ENCODE measurements at regions not wholly inside any gene's neighbourhood (a gene's known extent, or its start where the extent isn't known, plus 50 kb on each side); places are given as distances from the start of the nearest gene placed in this dataset.
A peak's percentile ranks its signal among the peaks of the same experiment; 100 is the strongest.
"Not testable (repeated sequence)": the region's sequence is repeated elsewhere in the genome, so short reads cannot be mapped to it uniquely, and the experiment has no call there.

GRCh38 chr2:32874931-32875330 is 71.8 kb upstream of the LTBP1 start:
- ATAC-seq, result peak; percentile 47
- no peak for TF ChIP-seq CTCF (IDR thresholded peaks at IDR 0.05)
- no peaks in the 10 kb centered on the region for H3K27me3 ChIP-seq
- H3K9me3 ChIP-seq, result no peaks in the 10 kb centered on the region
- no peaks in the 10 kb centered on the region for H3K36me3 ChIP-seq
- no peak for DNase-seq
- no peak overlapping the region for H3K4me3 ChIP-seq
- no peak overlapping the region for H3K27ac ChIP-seq
- H3K4me1 ChIP-seq, result no peaks in the 10 kb centered on the region
- intact Hi-C loops (cut with DNase I), result no loop called here

GRCh38 chr2:32877587-32878510 is 68.9 kb upstream of the LTBP1 start:
- Histone ChIP-seq H3K9me3 (no peaks in the 10 kb centered on the region), H3K4me1 (no peaks in the 10 kb centered on the region), H3K27ac (no peak overlapping the region), H3K36me3 (no peaks in the 10 kb centered on the region), H3K27me3 (no peaks in the 10 kb centered on the region), H3K4me3 (no peak overlapping the region)
- no peak for DNase-seq
- no peak for TF ChIP-seq CTCF (IDR thresholded peaks at IDR 0.05)
- ATAC-seq, result no peak
- intact Hi-C loops (cut with DNase I), result no loop called here

GRCh38 chr2:32879943-32880342 is 66.8 kb upstream of the LTBP1 start:
- H3K4me1 ChIP-seq; ATAC-seq; H3K9me3 ChIP-seq; intact Hi-C loops (cut with DNase I); H3K27me3 ChIP-seq; DNase-seq; H3K4me3 ChIP-seq; H3K36me3 ChIP-seq; H3K27ac ChIP-seq: not testable (repeated sequence)

- Histone ChIP-seq H3K36me3 (no peaks in the 10 kb centered on the region), H3K4me1 (no peaks in the 10 kb centered on the region), H3K27me3 (no peaks in the 10 kb centered on the region), H3K9me3 (peaks cover 0 to 12% of the 10 kb centered on the region in 2 donors), H3K27ac (no peak overlapping the region), H3K4me3 (no peak overlapping the region)
- DNase-seq (no peak), ATAC-seq (no peak)
- intact Hi-C loops (cut with DNase I), result no loop called here
- no peak for TF ChIP-seq CTCF (IDR thresholded peaks at IDR 0.05)
Measured at GRCh38 chr2:32882816-32883810, 63.6 kb upstream of the LTBP1 start.

GRCh38 chr2:32884346-32884745 is 62.4 kb upstream of the LTBP1 start:
- H3K9me3 ChIP-seq, result peaks cover 0 to 14% of the 10 kb centered on the region in 2 donors
- DNase-seq (no peak), ATAC-seq (no peak)
- intact Hi-C loops (cut with DNase I), result no loop called here
- H3K27ac ChIP-seq, result no peak overlapping the region
- no peaks in the 10 kb centered on the region for H3K4me1 ChIP-seq
- H3K27me3 ChIP-seq, result no peaks in the 10 kb centered on the region
- H3K4me3 ChIP-seq, result no peak overlapping the region
- no peak for TF ChIP-seq CTCF (IDR thresholded peaks at IDR 0.05)
- H3K36me3 ChIP-seq, result no peaks in the 10 kb centered on the region

- H3K4me1 ChIP-seq; H3K4me3 ChIP-seq; DNase-seq; H3K27me3 ChIP-seq; intact Hi-C loops (cut with DNase I); H3K27ac ChIP-seq; ATAC-seq; H3K36me3 ChIP-seq: not testable (repeated sequence)
- peaks cover 0 to 14% of the 10 kb centered on the region in 2 donors for H3K9me3 ChIP-seq
Measured at GRCh38 chr2:32886397-32887055, 60.2 kb upstream of the LTBP1 start.

All from left lung (tissue), 4 donors.